Keratinocyte (primary cell): ENCODE measurements at regions not wholly inside any gene's neighbourhood (a gene's known extent, or its start where the extent isn't known, plus 50 kb on each side); places are given as distances from the start of the nearest gene placed in this dataset.

Source experiments
- DNase-seq: peaks from one replicate; pipeline ENCODE4 v3.0.0-alpha.2; 2011; ENCODE audit warnings: low read depth, missing footprints, low spot score
- FAIRE-seq: peaks from 2 replicates; lab custom pipeline; 2011; peaks lifted over from hg19 to GRCh38; lab: Jason Lieb, UNC
- H2AFZ ChIP-seq: 2 replicates; pipeline ENCODE4 v1.6.0; 2012; ENCODE audit warnings: low read length, control low read depth, inconsistent platforms; ENCODE audit not compliant: control insufficient read depth
- H3K27ac ChIP-seq: 2 replicates; pipeline ENCODE4 v1.5.1; 2011; ENCODE audit warnings: low read length; ENCODE audit not compliant: control insufficient read depth, insufficient read depth
- H3K27me3 ChIP-seq: 3 replicates; pipeline ENCODE4 v1.6.0; 2011; ENCODE audit warnings: low read length; ENCODE audit not compliant: control insufficient read depth, insufficient read depth; ENCODE audit errors: extremely low read depth
- H3K36me3 ChIP-seq, 2 experiments: 2 replicates in 1 of 2; 3 replicates in 1 of 2; pipeline ENCODE4 v1.5.1; 2011; ENCODE audit warnings: low read length in 2 of 2, mild to moderate bottlenecking in 1 of 2; ENCODE audit not compliant: control insufficient read depth in 2 of 2, insufficient read depth in 2 of 2; ENCODE audit errors: extremely low read depth in 1 of 2
- H3K4me1 ChIP-seq: 3 replicates; pipeline ENCODE4 v1.5.1; 2011; ENCODE audit warnings: low read length; ENCODE audit not compliant: control insufficient read depth, insufficient read depth; ENCODE audit errors: extremely low read depth
- H3K4me2 ChIP-seq: 3 replicates; pipeline ENCODE4 v1.6.0; 2011; ENCODE audit warnings: low read depth, low read length; ENCODE audit not compliant: control insufficient read depth, insufficient read depth; ENCODE audit errors: extremely low read depth
- H3K4me3 ChIP-seq, 3 experiments: fragments of 200-600 bp in 1 of 3; sonication (generic) in 1 of 3; 2 replicates in 2 of 3; 3 replicates in 1 of 3; pipeline ENCODE4 v1.5.1; 2011 to 2016; ENCODE audit warnings: low read length in 3 of 3, mild to moderate bottlenecking in 3 of 3, control low read depth in 2 of 3, inconsistent platforms in 1 of 3, low read depth in 1 of 3, mixed read lengths in 1 of 3, mixed run types in 1 of 3, moderate library complexity in 1 of 3; ENCODE audit not compliant: control insufficient read depth in 2 of 3, insufficient read depth in 2 of 3; ENCODE audit errors: extremely low read depth in 1 of 3
- H3K79me2 ChIP-seq: 2 replicates; pipeline ENCODE4 v1.6.0; 2012; ENCODE audit warnings: low read length; ENCODE audit not compliant: control insufficient read depth, insufficient read depth
- H3K9ac ChIP-seq: 3 replicates; pipeline ENCODE4 v1.6.0; 2011; ENCODE audit warnings: low read length; ENCODE audit not compliant: control insufficient read depth, insufficient read depth; ENCODE audit errors: extremely low read depth
- H3K9me1 ChIP-seq: 3 replicates; pipeline ENCODE4 v1.6.0; 2011; ENCODE audit warnings: low read length; ENCODE audit not compliant: control insufficient read depth, insufficient read depth; ENCODE audit errors: extremely low read depth
- H3K9me3 ChIP-seq: 2 replicates; pipeline ENCODE4 v1.5.1; 2012; ENCODE audit warnings: low read depth, low read length; ENCODE audit not compliant: control insufficient read depth
- H4K20me1 ChIP-seq: 3 replicates; pipeline ENCODE4 v1.6.0; 2011; ENCODE audit warnings: low read length; ENCODE audit not compliant: control insufficient read depth, insufficient read depth; ENCODE audit errors: extremely low read depth
- EZH2 ChIP-seq: IDR thresholded peaks from one replicate; pipeline ENCODE4 v1.6.1; 2012; ENCODE audit warnings: inconsistent platforms, mild to moderate bottlenecking, low read length, moderate library complexity
- dilution Hi-C: fragments of 300-500 bp; cut with MboI; formaldehyde crosslinking; loops from one replicate; pipeline ENCODE4 v1.7.0; 2020; ENCODE audit warnings: low sequenced_read_pairs; ENCODE audit not compliant: extremely low pct_ligation_motif_present
- TF ChIP-seq, protein P1 (sequence below), 3 experiments: IDR thresholded peaks in 1 of 3; conservative IDR thresholded peaks in 1 of 3; optimal IDR thresholded peaks in 1 of 3; 2 replicates in 2 of 3; 3 replicates in 1 of 3; pipeline versions ENCODE3 to v1.5.1; 2011; ENCODE audit warnings: low read length in 3 of 3, mild to moderate bottlenecking in 3 of 3, moderate library complexity in 2 of 3, control low read depth in 1 of 3, inconsistent platforms in 1 of 3; ENCODE audit not compliant: insufficient read depth in 2 of 3; ENCODE audit errors: extremely low read depth in 1 of 3

DNA sequence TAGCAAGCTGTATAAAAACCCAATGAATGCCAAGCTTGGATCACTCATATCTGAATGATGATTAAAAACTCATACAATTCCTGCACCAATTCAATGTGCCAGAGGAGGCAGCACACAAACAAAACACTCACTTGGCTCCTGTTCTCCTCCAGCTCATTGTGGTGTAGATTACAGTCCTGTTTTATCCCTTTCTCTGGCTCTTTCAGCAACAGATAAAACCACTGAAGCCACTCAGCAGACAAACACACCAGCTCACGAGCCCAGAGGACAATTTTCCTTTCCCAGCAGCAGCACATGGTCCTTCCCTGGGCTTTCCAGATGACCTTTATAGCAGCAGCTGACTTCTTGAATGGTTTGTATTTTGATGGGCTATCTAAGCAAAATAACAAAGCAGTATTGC lies 107.3 kb upstream of the STARD3NL start:
- dilution Hi-C loops: no loop called here
- no peak for DNase-seq
- no peaks in the 10 kb centered on the region for H3K9me3 ChIP-seq

DNA sequence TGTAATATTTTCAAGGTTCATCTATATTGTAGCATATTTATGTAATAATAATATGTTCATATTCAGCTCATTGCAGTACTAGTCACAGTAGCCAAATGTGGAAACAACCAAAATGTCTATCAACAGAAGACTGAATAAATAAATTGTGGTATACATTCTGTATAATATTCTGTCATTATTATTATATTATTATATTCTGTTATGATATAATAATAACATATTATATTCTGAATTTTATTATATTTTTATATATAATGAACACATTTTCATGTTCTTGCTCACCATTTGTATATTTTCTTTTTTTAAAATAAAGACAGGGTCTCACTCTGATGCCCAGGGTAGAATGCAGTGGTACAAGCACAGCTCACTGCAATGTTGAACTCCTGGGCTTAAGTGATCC lies 91.2 kb upstream of the STARD3NL start:
- Histone ChIP-seq H3K27ac (no peak overlapping the region), H3K4me3 (no peak overlapping the region), H3K9me3 (no peaks in the 10 kb centered on the region), H3K79me2 (no peaks in the 10 kb centered on the region), H3K27me3 (no peaks in the 10 kb centered on the region), H3K9me1 (no peaks in the 10 kb centered on the region), H3K9ac (no peak overlapping the region), H4K20me1 (no peaks in the 10 kb centered on the region), H3K4me1 (no peaks in the 10 kb centered on the region), H2AFZ (no peak overlapping the region), H3K4me2 (no peak overlapping the region), H3K36me3 (no peaks in the 10 kb centered on the region)
- TF ChIP-seq EZH2: no peak
- TF ChIP-seq, protein P1, sequence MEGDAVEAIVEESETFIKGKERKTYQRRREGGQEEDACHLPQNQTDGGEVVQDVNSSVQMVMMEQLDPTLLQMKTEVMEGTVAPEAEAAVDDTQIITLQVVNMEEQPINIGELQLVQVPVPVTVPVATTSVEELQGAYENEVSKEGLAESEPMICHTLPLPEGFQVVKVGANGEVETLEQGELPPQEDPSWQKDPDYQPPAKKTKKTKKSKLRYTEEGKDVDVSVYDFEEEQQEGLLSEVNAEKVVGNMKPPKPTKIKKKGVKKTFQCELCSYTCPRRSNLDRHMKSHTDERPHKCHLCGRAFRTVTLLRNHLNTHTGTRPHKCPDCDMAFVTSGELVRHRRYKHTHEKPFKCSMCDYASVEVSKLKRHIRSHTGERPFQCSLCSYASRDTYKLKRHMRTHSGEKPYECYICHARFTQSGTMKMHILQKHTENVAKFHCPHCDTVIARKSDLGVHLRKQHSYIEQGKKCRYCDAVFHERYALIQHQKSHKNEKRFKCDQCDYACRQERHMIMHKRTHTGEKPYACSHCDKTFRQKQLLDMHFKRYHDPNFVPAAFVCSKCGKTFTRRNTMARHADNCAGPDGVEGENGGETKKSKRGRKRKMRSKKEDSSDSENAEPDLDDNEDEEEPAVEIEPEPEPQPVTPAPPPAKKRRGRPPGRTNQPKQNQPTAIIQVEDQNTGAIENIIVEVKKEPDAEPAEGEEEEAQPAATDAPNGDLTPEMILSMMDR (optimal IDR thresholded peaks at IDR 0.05 in 1 of 3, IDR thresholded peaks at IDR 0.05 in 1 of 3, conservative IDR thresholded peaks at IDR 0.05 in 1 of 3; ENCODE audit: extremely low read depth in 1 of 3, insufficient read depth in 2 of 3, low read length in 3 of 3): no peak
- FAIRE-seq: no peak
- DNase-seq: no peak
- dilution Hi-C loops: no loop called here

More for the DNA sequence above, 107.3 kb upstream of the STARD3NL start:
- Histone ChIP-seq H3K4me1 (no peaks in the 10 kb centered on the region), H3K4me2 (no peak overlapping the region), H3K27me3 (no peaks in the 10 kb centered on the region), H3K79me2 (no peaks in the 10 kb centered on the region), H3K36me3 (no peaks in the 10 kb centered on the region), H3K27ac (no peak overlapping the region), H3K9me1 (no peaks in the 10 kb centered on the region), H3K4me3 (no peak overlapping the region), H3K9ac (no peak overlapping the region), H2AFZ (no peak overlapping the region), H4K20me1 (no peaks in the 10 kb centered on the region)
- no peak for FAIRE-seq
- TF ChIP-seq, protein P1 (optimal IDR thresholded peaks at IDR 0.05 in 1 of 3, IDR thresholded peaks at IDR 0.05 in 1 of 3, conservative IDR thresholded peaks at IDR 0.05 in 1 of 3; ENCODE audit: extremely low read depth in 1 of 3, insufficient read depth in 2 of 3, low read length in 3 of 3): peak in 2 of 3 experiments; percentile 14 to 54
- TF ChIP-seq EZH2: no peak
